GM21423 (cell line): ENCODE measurements at regions not wholly inside any gene's neighbourhood (a gene's known extent, or its start where the extent isn't known, plus 50 kb on each side); places are given as distances from the start of the nearest gene placed in this dataset.
A peak's percentile ranks its signal among the peaks of the same experiment; 100 is the strongest.
"Not testable (repeated sequence)": the region's sequence is repeated elsewhere in the genome, so short reads cannot be mapped to it uniquely, and the experiment has no call there.

ENCODE experiments used
- ATAC-seq: cut with Tn5 transposase; IDR thresholded peaks from one replicate; pipeline ENCODE4 v1.9.1; 2021; ENCODE audit warnings: mild to moderate bottlenecking, moderate library complexity; ENCODE audit not compliant: unreplicated experiment

DNA sequence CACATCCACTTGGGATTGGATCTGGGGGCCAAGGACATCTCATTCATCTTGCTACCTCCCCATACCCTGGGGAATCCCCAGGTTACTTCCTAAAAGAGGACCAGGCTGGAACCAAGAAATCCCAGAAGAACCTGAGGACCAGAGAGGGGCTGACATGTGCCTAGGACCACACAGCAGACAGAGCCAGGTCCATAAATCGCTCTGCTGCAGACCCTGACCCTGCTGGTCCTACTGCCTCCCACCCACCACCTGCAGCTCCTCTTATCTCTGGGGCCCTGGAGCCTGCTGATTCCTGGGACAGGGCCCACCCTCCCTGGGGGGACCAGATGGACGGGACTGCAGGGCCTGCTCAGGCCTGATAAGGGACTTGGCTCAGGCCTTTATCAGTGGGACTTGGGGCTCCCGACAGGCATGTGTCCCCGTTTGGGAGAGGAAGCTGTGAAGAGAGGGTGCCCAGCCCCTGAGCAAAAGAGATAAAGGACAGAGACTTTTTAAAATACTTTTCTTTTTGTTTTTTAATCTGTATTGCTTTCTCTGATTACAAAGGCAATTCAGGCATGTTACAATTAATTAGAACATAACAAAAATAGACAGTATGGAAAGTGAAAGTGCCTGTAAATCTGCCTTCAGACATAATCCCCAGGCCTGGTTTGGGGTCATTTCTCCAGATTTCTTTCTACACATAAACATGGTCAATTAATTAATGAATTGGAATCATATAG, 101.3 kb upstream of the LARP1 start:
- ATAC-seq = no peak

GRCh38 chr5:154653418-154653763, 101.8 kb upstream of the LARP1 start:
- ATAC-seq = no peak

DNA sequence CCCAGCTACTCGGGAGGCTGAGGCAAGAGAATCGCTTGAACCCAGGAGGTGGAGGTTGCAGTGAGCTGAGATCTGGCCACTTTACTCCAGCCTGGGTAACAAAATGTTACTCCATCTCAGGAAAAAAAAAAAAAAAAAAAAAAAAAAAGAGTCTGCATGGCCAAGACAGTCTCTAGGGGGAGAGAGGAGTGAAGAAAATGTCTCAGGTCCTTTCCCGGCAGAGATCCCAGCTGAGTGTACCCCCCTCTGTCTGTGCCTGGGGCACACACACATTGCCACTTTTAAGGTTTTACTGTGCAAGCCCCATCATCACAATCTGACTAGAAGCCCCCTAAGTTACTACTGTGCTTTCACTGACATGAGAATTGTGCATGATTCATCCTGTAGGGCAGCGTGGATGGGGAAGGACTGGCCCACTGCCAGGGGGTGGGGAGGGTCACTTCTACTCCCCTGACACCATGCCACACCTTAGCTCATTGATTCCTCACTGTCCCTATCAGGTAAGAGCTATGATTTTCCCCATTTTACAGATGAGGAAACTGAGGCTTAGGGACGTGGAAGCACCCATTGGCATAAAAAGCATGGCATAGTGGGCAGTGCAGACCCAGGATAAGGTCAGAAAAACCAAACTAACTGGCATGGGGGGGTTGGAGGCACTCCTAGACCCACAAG, 102.3 kb upstream of the LARP1 start:
- ATAC-seq = no peak

GRCh38 chr5:154651795-154652194, 103.4 kb upstream of the LARP1 start:
- not testable (repeated sequence) for ATAC-seq

- no peak for ATAC-seq
Measured at GRCh38 chr5:154648706-154649105, 106.5 kb upstream of the LARP1 start.

GRCh38 chr5:154648229-154648628, 106.9 kb upstream of the LARP1 start:
- ATAC-seq = no peak

GRCh38 chr5:154647761-154648145, 107.4 kb upstream of the LARP1 start:
- no peak for ATAC-seq

DNA sequence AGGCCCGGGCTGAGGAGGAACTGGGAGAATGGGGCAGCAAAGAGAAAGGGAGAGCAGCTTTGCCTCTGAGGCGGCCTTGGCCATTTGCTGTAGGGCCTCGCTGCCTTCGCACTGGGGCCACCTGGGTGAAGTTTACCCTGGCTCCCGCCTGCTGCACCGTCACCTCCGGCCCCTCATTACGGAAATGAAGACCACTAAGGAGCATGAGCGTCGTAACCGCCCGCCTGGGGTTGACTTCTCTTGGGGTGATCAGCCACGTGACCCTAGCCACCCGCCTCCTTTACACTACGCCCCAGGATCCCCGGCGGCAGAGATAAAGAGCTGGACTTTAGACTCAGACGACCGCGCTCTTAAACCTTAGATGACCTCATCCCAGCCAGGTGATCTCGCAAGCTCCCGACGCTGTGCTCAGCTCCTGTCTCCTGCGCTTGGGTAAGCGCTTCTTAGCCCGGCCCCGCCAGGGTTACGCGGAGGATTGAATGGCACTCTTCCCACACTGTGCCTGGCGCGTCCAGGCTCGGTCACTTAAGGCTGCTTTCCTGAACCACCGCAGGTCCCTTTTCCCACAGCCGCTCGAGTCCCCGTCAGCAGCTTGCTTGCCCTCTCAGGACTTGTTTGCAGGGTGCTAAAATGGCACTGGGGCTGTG, 107.9 kb upstream of the LARP1 start:
- ATAC-seq = peak; percentile 65

DNA sequence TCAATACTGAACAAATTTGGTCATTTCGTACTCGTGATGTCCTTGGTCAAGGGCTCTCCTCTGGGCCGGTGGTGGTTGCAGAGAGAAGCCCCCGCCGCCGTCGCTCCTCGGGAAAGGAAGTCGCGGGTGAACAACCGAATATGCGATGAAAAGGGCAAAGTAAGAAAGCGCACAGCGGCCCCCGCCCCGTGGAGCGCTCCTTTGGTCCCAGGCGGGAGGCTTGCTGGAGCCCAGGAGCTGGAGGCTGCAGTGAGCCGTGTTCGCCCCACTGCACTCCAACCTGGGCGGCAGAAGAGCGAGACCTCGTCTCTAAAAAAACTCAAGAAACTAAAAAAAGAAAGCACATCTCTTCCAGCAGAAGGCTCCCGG, 108.4 kb upstream of the LARP1 start:
- peak; percentile 14 for ATAC-seq

DNA sequence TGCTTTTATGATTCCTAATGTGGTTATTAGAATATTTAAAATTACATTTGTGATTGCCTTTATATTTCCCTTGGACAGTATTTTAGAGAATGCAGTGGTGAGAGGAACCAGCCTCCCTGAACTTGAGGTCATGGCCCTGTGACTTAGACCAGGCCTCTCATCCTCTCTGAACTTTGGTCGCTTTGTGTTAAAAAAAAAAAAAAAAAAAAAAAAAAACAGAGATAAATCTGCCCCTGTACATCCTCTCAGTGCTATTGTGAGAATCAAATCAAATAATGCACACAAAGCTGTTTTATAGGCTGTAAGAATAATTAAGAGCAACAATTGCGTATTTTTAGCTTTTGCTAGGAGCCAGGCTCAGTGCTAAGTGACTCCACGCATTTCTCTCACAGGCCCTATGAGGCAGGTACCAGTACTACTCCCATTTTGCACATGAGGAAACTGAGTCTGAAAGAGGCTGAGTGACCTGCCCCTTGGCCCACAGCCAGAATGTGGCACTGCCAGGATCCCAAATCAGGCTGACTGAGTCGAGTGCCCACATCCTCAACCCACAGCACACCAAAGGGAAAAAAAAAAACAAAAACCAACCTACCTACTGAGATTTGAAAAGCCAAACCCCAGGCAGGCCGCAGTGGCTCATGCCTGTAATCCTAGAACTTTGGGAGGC, 110.3 kb upstream of the LARP1 start:
- no peak for ATAC-seq

DNA sequence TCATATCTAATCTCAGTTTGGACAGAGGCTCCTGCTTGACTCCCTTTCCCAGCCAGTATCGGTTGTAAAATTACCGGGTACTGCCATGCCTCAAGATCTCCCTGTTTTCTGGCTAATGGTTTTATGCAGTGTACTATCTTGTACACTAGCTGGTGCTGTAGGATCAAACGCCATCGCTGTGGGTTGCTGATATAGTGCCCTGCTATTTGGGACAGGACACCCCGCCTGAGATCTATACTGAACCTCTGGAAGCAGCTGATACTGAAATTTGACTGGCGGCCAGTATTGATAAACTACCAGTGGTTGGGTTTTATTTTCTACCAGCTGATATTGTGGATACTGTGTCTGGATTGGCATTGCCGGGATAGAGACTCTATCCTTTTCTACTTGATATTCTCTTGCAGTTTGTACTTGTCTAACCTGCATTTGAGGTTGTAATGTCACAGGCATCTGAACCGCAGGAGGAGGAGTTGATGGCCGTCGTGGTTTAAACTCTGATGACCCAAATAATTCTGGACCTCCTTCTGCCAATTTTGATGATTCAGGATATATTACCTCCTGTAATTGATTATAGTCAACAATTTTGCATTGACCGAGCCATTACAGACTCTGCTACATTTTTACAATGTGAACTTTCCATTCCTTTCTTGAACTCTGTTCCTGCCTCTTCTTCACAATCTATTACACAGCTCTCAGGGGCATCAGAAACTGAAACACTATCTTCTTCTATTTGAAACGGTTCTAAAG, 112.5 kb upstream of the LARP1 start:
- no peak for ATAC-seq

DNA sequence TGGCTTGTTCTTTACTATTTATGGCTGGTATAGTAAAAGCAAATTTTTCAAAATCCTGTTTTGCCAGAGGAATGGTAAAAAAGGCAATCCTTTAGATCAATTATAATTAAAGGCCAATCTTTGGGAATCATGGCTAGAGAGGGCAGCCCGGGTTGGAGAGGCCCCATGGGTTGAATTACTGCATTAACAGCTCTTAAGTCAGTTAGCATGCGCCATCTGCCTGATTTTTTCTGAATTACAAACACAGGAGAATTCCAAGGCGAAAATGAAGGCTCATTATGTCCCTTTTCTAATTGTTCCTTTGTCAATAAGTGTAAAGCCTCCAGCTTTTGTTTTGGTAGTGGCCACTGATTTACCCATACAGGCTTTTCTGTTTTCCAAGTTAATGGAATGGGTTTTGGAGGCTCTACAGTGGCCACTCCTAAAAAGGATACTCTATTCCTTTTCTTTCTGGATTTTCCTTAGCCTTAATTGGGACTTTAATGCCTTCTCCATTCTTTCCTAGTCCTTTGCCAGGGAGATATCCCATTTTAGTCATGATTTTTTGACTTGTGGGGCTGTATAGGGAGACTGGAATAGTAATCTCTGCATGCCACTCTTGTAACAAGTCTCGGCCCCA, 114.9 kb upstream of the LARP1 start:
- not testable (repeated sequence) for ATAC-seq

DNA sequence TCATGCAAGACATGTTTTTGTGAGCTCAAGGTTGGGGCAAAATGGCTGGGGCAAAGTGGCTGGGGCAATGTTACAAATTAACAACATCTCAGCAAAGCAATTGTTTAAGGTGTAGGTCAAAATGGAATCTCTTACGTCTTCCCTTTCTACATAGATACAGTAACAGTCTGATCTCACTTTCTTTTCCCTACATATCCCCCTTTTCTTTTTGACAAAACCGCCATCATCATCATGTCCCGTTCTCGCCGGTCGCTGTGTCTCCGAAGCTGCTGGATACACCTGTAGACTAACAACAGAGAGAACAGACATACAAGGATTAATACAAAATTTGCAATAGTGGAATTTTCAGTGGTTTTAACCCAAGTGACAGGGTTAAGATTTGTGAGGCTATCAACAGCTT, 118.4 kb upstream of the LARP1 start:
- not testable (repeated sequence) for ATAC-seq

DNA sequence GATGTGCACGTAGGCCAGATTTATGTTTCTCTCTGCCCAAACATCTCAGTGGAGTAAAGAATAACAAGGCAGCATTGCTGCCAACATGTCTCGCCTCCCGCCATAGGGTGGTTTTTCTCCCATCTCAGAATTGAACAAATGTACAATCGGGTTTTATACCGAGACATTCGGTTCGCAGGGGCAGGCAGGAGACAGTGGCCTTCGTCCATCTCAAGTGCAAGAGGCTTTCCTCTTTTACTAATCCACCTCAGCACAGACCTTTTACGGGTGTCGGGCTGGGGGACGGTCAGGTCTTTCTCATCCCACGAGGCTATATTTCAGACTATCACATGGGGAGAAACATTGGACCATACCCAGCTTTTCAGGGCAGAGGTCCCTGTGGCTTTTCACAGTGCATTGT, 118.9 kb upstream of the LARP1 start:
- not testable (repeated sequence) for ATAC-seq

GRCh38 chr5:154633744-154634143, 121.4 kb upstream of the LARP1 start:
- not testable (repeated sequence) for ATAC-seq

DNA sequence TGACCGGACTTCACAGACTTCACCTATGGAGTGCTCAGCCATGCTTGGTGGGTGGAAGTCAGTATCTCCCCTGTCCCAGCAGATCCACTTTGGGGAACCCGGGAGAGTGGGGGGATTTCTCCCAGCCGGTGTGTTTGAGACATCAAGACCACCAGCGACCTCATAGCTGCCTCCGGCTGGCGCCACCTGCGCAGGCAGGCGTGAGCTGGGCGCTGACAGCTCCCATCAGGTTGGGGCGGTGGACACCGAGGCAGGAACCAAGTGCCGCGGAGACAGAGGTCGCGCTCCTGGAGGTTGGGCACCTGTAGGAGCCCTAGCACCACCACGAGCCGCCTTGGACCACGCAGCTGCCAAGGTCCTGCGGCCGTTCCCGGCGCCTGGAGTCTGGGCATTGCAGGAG, 124.0 kb upstream of the LARP1 start:
- ATAC-seq = no peak

GRCh38 chr5:154630410-154630809, 124.8 kb upstream of the LARP1 start:
- ATAC-seq = no peak

- ATAC-seq = no peak
Measured at GRCh38 chr5:154628685-154629084, 126.5 kb upstream of the LARP1 start.

DNA sequence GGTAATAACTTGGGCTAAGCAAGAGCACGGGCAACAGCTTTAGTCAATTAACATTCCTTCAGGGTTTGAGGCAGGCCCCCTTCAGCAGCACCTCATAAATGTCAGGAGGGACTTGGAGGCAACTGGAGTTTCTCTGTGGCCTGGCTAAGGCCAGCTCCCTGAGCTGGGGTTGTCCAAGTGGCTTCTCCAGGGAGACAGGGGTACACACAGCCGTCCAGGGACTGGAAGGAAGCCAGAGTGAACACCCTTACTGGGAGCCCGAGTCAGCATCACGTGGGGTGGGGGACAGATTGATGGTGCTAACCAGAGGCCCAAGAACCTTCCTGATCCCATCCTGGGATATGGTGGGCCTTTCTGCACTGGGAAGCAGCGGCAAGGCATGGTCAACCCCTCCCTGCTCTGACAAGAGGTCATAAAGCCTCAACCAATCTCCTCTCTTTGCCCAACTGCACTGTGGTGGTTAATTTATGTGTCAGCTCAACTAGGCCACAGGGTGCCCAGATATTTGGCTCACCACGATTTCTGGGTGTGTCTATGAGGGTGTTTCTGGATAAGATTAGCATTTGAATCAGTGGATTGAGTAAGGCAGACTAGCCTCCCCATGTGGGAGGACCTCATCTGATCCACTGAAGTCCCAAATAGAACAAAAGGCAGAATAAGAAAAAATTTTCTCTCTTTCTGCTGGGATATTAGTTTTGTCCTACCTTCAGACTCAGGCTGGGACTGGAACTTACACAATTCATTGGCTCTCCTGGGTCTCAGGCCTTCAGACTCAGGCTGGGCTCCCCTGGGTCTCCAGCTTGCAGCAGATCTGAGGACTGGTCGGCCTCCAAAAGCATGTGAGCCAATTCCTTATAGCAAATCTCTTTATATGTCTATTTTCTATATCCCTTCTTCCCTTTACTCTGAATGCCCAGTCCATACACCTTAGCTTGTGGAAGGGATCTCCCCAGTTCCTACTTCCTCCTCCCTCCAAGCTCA, 127.2 kb upstream of the LARP1 start:
- ATAC-seq = no peak
